ENCODE measurements at regions not wholly inside any gene's neighbourhood (a gene's known extent, or its start where the extent isn't known, plus 50 kb on each side); places are given as distances from the start of the nearest gene placed in this dataset.

GRCh38 chr3:80836395-80836794 lies 925.0 kb downstream of the GBE1 start:
- no peak for TF ChIP-seq CTCF (IDR thresholded peaks at IDR 0.05)
- no peak for TF ChIP-seq POLR2A (IDR thresholded peaks at IDR 0.05)

All from heart left ventricle (tissue), 13 donors.